Kidney (tissue), 13 donors: ENCODE measurements at regions not wholly inside any gene's neighbourhood (a gene's known extent, or its start where the extent isn't known, plus 50 kb on each side); places are given as distances from the start of the nearest gene placed in this dataset.
A peak's percentile ranks its signal among the peaks of the same experiment; 100 is the strongest.

Experiments used
- DNase-seq, 5 donors: peaks; one replicate each; pipeline ENCODE4 v3.0.0-alpha.2; 2013 to 2020
- FAIRE-seq: peaks from 2 replicates; lab custom pipeline; 2012; peaks lifted over from hg19 to GRCh38; lab: Jason Lieb, UNC
- H3K27ac ChIP-seq, 2 donors: one replicate each; pipeline ENCODE4 v1.7.0; 2013; ENCODE audit warnings: low read depth in 2 of 2, low read length in 2 of 2, inconsistent platforms in 1 of 2
- H3K27me3 ChIP-seq: one replicate; pipeline ENCODE4 v1.7.1; 2013; ENCODE audit warnings: low read length, inconsistent platforms; ENCODE audit not compliant: control insufficient read depth, insufficient read depth
- H3K36me3 ChIP-seq, 3 donors: one replicate each; pipeline versions ENCODE4 v1.7.0 to v1.7.1; 2013; ENCODE audit warnings: low read length in 3 of 3, control low read depth in 1 of 3, inconsistent platforms in 1 of 3; ENCODE audit not compliant: insufficient read depth in 3 of 3, control insufficient read depth in 2 of 3
- H3K4me1 ChIP-seq, 3 donors: one replicate each; pipeline versions ENCODE4 v1.7.0 to v1.7.1; 2013; ENCODE audit warnings: low read length in 3 of 3, inconsistent platforms in 1 of 3, low read depth in 1 of 3; ENCODE audit not compliant: control insufficient read depth in 2 of 3, insufficient read depth in 2 of 3
- H3K4me3 ChIP-seq, 3 donors: one replicate each; pipeline versions ENCODE4 v1.7.0 to v1.8.1; 2013; ENCODE audit warnings: low read length in 3 of 3, control low read depth in 1 of 3, inconsistent platforms in 1 of 3
- H3K9ac ChIP-seq, 3 donors: one replicate each; pipeline versions ENCODE4 v1.7.0 to v1.7.1; 2013; ENCODE audit warnings: low read length in 3 of 3, control low read depth in 1 of 3, inconsistent platforms in 1 of 3
- H3K9me3 ChIP-seq, 3 donors: one replicate each; pipeline versions ENCODE4 v1.7.0 to v1.7.1; 2013; ENCODE audit warnings: low read length in 3 of 3, control low read depth in 1 of 3, inconsistent platforms in 1 of 3; ENCODE audit not compliant: control insufficient read depth in 2 of 3, insufficient read depth in 1 of 3
- intact Hi-C: fragments of 100-400 bp; cut with DNase I; formaldehyde crosslinking; loops from one replicate; pipeline ENCODE4 v1.11.1; 2022
- TF ChIP-seq, protein P1 (sequence below): IDR thresholded peaks from 3 replicates; pipeline ENCODE4 v1.5.1; 2012; ENCODE audit warnings: mild to moderate bottlenecking, moderate library complexity, borderline replicate concordance; ENCODE audit not compliant: insufficient read depth; ENCODE audit errors: extremely low read depth
- donor health status: control.
- donor health status: control.
- donor health status: control.
- donor health status: control.
- donor health status: control.
- donor health status: DM: yes; HTN: yes; CAD: no.
- donor health status: Normal renal cell carcinoma (clear cell type).

DNA sequence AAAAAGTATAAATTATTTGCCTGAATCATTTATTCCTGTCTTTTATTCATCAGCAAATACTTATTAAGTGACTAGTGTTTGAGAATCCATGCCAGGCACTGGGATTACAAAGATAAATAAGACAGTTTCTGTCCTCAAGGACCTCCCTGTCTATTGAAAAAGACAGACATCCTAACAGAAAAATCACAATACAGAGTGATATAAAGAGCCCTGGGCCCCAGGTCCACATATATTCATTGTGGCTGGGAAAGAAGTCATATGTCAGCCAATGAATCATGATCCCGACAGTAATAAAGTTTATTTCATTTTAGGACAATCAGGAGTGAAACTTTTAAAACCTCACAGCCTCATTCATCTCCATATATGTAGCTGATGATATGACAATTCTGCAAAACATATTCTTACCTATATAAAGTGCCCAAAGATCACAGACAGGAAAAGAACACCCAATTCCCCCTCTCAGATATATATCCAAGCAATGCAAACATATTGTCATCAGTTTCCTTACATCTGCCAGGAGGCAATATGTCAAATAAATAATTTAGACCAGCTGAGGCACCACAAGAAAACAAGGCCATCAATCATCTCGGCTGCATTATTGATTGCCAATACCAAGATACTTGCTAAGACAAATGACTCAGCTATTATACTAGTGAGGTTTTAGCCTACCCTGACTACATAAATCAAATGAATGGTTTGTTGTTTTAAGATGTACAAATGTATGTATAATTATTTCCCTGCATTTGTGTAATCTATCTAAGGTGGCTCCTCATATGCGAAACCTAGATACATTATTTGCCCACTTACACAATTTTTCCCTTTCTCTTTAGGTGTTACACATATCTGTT is 590.9 kb upstream of the API5 start:
- intact Hi-C loops, result no loop called here
- H3K9me3 ChIP-seq, result no peaks in the 10 kb centered on the region
- no peak for FAIRE-seq

DNA sequence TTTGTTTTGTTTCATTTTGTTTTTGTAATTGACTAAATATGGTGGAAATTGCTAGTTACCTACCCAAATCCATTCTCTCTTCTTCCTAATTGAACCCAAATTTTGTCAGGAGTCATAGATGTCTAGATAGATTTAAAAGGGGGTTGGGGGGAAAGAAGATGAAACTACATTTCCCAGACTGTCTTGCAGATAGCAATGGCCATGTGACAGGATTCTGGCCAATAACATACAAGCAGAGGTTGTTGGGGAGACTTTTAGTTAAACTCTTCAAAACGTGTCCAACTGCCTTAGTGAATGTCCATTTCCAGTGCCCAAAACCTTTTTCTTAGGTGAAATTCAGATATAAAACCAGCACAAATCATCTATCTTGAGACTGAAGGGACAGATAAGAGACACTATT is 583.9 kb upstream of the API5 start:
- intact Hi-C loops, result no loop called here

More for the DNA sequence above, 590.9 kb upstream of the API5 start:
- Histone ChIP-seq H3K4me3 (no peak overlapping the region), H3K27me3 (no peaks in the 10 kb centered on the region), H3K4me1 (no peaks in the 10 kb centered on the region), H3K36me3 (no peaks in the 10 kb centered on the region), H3K9ac (no peak overlapping the region), H3K27ac (no peak overlapping the region)
- TF ChIP-seq, protein P1, sequence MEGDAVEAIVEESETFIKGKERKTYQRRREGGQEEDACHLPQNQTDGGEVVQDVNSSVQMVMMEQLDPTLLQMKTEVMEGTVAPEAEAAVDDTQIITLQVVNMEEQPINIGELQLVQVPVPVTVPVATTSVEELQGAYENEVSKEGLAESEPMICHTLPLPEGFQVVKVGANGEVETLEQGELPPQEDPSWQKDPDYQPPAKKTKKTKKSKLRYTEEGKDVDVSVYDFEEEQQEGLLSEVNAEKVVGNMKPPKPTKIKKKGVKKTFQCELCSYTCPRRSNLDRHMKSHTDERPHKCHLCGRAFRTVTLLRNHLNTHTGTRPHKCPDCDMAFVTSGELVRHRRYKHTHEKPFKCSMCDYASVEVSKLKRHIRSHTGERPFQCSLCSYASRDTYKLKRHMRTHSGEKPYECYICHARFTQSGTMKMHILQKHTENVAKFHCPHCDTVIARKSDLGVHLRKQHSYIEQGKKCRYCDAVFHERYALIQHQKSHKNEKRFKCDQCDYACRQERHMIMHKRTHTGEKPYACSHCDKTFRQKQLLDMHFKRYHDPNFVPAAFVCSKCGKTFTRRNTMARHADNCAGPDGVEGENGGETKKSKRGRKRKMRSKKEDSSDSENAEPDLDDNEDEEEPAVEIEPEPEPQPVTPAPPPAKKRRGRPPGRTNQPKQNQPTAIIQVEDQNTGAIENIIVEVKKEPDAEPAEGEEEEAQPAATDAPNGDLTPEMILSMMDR, result no peak
- peak in 1 of 5 donors; percentile 10 for DNase-seq

DNA sequence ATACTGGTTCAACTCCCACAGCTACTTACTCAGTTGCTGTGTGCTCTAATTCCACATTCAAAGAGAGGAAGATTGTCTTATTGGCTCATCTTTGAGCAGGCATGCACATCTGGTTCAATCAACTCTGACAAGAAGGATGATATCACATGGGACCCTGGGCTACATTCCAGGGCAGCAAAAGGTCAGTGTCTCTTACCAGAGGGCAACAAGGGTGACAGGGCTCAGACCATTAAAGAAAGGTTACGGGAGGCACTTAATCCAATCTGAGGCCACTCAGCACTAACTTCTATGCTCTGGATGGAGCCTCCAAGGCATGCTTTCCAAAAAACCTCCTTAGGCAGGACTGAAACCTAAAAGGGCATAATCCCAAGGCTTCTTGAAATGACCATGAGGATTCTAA is 549.4 kb upstream of the API5 start:
- FAIRE-seq (no peak), DNase-seq (no peak)
- H3K4me3 ChIP-seq, result no peak overlapping the region
- H3K27me3 ChIP-seq, result no peaks in the 10 kb centered on the region
- no peaks in the 10 kb centered on the region for H3K4me1 ChIP-seq
- no peaks in the 10 kb centered on the region for H3K36me3 ChIP-seq
- no peak overlapping the region for H3K27ac ChIP-seq
- H3K9me3 ChIP-seq, result no peaks in the 10 kb centered on the region
- no peak overlapping the region for H3K9ac ChIP-seq
- intact Hi-C loops, result no loop called here
- TF ChIP-seq, protein P1, result no peak

More for the DNA sequence above, 583.9 kb upstream of the API5 start:
- no peak overlapping the region for H3K4me3 ChIP-seq
- H3K36me3 ChIP-seq, result no peaks in the 10 kb centered on the region
- TF ChIP-seq, protein P1, result no peak
- no peaks in the 10 kb centered on the region for H3K9me3 ChIP-seq
- no peaks in the 10 kb centered on the region for H3K4me1 ChIP-seq
- H3K27ac ChIP-seq, result no peak overlapping the region
- H3K9ac ChIP-seq, result no peak overlapping the region
- DNase-seq (no peak), FAIRE-seq (no peak)
- no peaks in the 10 kb centered on the region for H3K27me3 ChIP-seq

DNA sequence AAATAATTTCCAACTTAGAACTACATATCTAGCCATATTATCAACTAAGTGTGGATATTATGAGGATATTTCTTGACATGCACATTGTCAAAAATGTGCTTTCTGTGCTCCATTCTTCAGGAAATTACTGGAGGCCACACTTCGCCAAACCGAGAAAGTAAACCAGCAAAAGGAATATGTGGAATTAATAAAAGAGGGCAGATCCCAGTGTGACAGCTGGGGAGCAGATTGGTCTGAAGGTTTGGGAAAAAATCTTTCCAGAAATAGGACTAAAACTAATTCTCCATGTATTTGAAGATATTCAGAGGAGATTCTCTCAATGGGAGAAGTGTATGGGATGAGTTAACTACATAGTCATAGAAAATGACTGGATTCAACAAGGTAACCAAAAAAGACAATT is 546.9 kb upstream of the API5 start:
- no peaks in the 10 kb centered on the region for H3K27me3 ChIP-seq
- no peaks in the 10 kb centered on the region for H3K9me3 ChIP-seq
- DNase-seq, result no peak
- TF ChIP-seq, protein P1, result no peak
- no peak overlapping the region for H3K9ac ChIP-seq
- H3K27ac ChIP-seq, result no peak overlapping the region
- no peak overlapping the region for H3K4me3 ChIP-seq
- H3K36me3 ChIP-seq, result no peaks in the 10 kb centered on the region
- intact Hi-C loops, result no loop called here
- no peaks in the 10 kb centered on the region for H3K4me1 ChIP-seq
- no peak for FAIRE-seq
